Limb (tissue), 2 donors: ENCODE measurements at regions not wholly inside any gene's neighbourhood (a gene's known extent, or its start where the extent isn't known, plus 50 kb on each side); places are given as distances from the start of the nearest gene placed in this dataset.

Source experiments
- DNase-seq, 2 donors: peaks; one replicate each; pipeline ENCODE4 v3.0.0-alpha.2; 2016; ENCODE audit errors: extremely low spot score in 2 of 2

- DNase-seq = no peak
Measured at GRCh38 chr5:174234388-174234787, 188.9 kb downstream of the NSG2 start.

DNA sequence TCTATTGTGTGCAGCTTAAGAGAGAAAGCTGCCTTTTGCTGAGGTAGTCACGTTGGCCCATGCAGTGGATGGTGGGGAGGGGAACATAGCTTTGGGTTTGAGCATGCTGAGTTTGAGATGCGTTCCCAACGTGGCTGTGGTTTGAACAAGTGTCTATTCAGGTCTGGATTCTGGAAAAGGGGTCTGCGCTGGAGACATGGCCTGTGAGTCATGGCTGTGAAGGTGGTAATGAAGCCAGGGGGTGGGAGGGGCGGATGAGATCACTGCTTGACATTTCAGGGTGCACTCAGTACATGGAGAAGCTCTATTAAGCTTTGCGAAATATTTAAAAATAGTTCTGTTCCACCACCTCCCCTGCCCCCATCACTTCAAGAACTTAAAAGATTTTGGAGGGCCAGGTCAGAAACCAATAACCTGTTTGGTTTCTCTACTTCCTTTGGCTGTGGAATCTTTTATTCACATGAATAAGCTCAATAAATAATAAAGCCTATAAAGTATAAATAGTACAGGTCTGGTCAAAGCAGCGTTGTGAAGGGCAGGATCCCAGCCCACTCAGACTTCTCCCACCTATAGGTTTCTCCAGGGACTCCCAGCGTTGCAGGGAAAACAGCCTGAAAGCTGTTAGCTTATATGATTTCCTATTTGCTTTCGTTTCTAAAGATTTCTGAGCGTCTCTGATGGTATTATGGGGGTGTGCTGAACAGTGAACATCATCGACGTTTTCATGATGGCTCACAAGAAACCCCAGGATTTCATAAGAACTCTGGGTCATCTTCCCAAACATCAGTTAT, 189.9 kb downstream of the NSG2 start:
- DNase-seq = no peak

- DNase-seq = no peak
Measured at GRCh38 chr5:174236070-174236469, 190.6 kb downstream of the NSG2 start.

DNA sequence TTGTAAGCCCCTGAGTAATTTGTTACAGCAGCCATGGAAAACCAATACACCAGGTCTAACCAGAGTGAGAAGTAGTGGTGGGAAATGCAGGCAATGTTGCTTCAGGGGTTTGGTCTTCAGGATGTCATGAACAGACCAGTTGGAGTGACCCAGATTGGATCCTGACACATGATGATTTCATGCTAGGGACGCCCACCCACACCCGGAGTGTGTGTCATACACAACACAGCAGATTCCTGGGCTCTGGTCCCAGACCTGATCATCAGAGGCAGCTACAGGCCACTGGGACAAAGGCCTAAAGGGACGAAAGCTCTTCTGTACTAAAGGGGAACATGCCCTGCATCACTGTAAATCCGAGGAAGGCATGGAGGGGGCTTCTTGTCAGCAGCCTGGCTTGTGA, 194.2 kb downstream of the NSG2 start:
- DNase-seq = no peak

DNA sequence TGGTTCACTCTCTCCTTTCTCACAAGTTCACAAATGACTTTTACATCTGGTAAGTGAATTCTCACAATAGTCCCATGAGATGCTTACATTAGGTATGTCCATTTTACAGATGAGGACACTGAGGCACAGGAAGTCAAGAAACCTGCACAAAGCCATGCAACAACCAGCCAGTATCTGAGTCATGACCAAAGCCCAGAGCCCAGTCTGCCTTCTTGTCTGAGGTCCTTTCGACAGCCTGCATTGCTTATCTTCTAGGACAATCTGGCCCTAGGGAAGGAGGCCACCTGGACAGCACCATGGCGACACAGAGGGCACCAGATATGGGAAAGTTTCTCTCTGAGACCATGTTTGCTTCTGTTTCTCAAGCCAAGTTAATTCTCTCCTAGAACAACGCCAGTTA, 197.1 kb downstream of the NSG2 start:
- DNase-seq = no peak

DNA sequence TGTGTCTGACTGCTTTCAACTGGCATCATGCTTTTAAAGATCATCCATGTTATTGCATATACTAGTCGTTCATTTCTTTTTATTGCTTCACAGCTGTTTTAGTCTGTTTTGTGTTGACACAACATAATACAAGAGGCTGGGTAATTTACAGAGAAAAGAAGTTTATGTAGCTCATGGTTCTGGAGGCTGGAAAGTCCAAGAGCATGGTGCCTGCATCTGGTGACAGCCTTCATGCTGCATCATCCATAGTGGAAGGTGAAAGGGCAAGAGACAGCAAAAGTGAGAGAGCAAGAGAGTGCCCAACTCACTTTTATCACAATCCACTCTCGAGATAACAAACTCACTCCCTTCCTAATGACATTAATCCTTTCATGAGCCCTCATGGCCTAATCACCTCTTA, 198.4 kb downstream of the NSG2 start:
- DNase-seq = no peak

DNA sequence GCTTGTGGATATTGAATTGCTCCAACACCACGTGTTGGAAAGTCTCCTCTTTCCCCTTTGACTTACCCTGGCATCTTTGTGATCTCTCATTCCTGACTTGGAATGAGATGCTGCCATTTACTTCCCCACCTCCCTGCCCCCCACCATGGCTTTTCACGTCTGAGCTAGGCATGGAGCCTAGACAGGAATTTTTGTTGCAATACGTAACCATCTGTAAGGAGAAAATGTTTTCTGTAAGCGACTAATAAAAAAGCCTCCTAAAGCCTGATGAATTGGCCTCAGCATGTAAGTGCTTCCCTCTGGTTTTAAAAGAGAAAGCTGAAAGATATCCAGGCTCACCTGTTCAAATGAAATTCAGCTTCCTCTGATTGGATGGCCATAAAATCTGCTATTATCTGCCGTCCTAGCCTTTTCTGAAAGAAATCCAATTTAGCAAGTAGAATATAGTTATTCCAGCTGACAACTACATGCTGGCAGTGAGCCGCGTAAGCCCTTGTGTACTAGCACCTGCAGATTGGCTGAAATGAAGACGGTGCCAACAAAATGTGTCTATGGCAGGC, 200.1 kb downstream of the NSG2 start:
- DNase-seq = peak; percentile 58 to 60

- DNase-seq = no peak
Measured at GRCh38 chr5:174246743-174247142, 201.2 kb downstream of the NSG2 start.

DNA sequence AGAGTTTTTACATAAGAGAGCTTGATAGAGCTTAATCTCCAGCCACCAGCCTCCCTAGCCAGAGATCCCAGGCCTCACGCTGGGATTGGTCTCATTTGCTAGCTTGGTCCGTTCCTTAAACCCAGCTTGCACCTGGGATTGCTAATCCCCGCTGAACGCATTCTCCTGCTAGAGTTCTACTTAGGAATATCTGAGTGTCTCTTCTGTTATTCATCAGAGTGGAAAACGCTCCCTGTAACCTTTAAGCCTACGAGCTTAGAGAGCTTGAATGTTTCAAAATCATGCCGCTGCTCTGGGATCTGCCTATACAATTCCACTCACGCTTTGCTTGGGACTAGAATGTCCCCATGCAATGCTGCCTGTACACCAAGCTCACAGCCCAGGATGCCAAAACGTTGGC, 201.8 kb downstream of the NSG2 start:
- no peak for DNase-seq

GRCh38 chr5:174251305-174252000, 205.9 kb downstream of the NSG2 start:
- DNase-seq = no peak

DNA sequence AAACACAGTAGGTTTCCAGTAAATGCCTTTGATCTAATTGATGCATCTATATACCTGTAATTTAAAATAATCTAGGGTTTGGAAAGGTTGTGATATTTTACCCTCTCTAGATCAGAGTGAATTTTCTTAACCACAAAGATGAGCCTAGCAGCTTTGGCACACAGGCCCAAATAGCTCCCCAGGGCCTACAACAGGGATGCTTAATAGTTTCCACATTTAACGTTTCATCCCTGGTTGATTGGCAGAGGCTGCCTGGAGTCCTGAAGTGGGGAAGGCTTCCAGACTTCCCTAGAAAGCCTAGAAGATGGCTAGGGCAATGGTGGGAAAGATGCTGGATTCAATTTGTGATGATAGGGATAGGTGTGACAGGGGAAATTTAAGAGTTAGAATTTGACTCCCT, 206.6 kb downstream of the NSG2 start:
- no peak for DNase-seq

- no peak for DNase-seq
Measured at GRCh38 chr5:174259696-174260420, 214.4 kb downstream of the NSG2 start.

DNA sequence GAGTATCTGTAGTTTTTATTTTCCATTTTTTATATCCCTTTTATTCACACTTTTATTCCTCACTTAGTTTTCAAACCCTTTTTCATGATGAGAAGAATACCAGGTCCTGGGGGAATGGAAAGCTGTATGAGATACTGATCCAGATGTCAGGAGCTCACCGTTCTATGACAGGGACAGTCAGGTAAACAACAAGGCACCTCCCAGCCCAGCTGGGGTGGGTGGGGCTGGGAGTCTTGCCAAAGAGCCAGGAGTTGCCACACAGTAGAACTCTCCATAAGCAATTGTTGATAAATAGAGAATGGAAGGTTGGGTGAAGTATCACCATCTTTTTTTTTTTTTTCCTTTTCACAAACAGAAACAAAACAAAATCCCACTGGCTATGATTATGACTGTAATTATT, 225.8 kb downstream of the NSG2 start:
- DNase-seq = no peak

- no peak for DNase-seq
Measured at GRCh38 chr5:174272671-174273070, 227.2 kb downstream of the NSG2 start.

- no peak for DNase-seq
Measured at GRCh38 chr5:174273325-174273724, 227.8 kb downstream of the NSG2 start.

- DNase-seq = no peak
Measured at GRCh38 chr5:174275959-174276358, 230.5 kb downstream of the NSG2 start.

GRCh38 chr5:174281089-174281760, 235.7 kb downstream of the NSG2 start:
- no peak for DNase-seq

DNA sequence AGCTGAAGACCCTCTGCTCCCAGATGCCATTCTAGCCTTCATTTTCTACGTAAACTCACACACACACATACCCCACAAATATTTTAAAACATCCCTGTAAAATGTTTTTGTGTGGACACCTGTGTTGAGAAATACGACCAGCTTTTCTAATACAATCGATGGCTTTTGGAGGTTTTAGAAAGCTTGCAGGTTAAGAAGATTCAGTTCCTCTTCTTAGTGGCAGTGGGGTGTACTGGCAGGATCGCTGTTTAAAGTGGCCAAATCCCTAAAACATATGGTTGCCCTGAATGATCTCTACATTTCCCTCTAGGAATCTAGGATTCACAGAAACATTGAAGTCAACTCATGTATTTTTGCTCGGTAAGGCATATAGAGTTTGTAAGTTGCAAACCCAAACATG, 236.3 kb downstream of the NSG2 start:
- DNase-seq = no peak

DNA sequence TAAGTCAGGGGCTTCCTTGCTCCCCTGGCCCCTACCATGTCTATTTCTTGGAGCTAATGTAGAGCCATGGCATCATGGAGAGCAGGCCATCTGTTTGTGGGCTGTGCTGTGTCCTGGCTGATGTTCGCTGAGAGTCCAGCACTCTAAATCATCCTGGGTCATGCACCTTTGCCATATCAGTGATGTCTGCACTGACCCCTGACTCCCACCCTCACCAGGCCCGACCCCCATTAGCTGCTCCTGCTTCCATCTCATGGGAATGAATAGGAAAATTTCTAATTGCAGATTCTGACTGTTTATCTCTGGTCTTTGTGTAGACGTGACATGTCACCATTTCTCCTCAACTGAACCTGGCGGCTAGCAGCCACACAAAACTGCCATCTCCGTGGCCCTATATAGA, 236.9 kb downstream of the NSG2 start:
- DNase-seq = no peak

DNA sequence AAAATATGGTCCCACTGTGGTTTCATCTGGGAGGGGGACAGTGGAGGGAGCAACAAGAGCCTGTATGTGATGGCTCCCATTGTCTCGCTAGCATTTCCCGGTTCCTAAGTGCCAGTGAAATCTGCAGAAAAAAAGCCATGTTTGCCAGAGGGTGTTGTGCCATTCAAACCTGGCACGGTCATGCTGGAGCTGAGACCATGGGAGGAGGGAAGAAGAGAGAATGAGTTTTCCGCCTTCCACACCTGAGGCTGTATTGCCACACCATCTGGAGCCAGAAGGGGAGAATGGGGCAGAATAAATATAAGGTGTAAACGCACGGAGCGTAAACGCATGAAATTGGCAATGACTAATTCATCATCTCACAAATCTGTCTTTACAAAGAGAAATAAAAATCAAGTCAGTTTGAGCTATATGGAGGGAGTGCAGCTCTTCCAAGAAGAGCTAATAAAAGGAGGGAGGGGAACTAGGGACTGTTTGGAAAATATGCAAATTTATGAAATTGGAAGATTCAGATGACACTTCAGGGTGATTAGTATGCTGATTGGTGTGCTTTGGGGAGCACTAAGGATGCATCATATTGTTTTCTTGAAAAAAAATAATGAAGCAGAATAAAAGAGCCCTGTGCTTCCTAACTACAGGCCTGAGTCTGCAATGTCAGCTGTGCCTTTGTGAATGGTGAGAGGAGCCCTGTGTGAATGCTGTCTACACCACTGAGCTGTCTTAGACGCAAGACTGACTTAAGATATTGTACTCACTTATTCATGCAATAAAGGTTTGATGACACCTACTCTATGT, 237.9 kb downstream of the NSG2 start:
- DNase-seq = no peak

- no peak for DNase-seq
Measured at GRCh38 chr5:174284873-174285272, 239.4 kb downstream of the NSG2 start.
